ENCODE measurements at regions not wholly inside any gene's neighbourhood (a gene's known extent, or its start where the extent isn't known, plus 50 kb on each side); places are given as distances from the start of the nearest gene placed in this dataset.

- TF ChIP-seq, protein P1, sequence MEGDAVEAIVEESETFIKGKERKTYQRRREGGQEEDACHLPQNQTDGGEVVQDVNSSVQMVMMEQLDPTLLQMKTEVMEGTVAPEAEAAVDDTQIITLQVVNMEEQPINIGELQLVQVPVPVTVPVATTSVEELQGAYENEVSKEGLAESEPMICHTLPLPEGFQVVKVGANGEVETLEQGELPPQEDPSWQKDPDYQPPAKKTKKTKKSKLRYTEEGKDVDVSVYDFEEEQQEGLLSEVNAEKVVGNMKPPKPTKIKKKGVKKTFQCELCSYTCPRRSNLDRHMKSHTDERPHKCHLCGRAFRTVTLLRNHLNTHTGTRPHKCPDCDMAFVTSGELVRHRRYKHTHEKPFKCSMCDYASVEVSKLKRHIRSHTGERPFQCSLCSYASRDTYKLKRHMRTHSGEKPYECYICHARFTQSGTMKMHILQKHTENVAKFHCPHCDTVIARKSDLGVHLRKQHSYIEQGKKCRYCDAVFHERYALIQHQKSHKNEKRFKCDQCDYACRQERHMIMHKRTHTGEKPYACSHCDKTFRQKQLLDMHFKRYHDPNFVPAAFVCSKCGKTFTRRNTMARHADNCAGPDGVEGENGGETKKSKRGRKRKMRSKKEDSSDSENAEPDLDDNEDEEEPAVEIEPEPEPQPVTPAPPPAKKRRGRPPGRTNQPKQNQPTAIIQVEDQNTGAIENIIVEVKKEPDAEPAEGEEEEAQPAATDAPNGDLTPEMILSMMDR (IDR thresholded peaks at IDR 0.05), result no peak
- TF ChIP-seq POLR2A (IDR thresholded peaks at IDR 0.05), result no peak
Measured at GRCh38 chr3:194880940-194881925, 195.6 kb downstream of the FAM43A start.

All from testis (tissue), 2 donors.